ENCODE measurements at regions not wholly inside any gene's neighbourhood (a gene's known extent, or its start where the extent isn't known, plus 50 kb on each side); places are given as distances from the start of the nearest gene placed in this dataset.

DNA sequence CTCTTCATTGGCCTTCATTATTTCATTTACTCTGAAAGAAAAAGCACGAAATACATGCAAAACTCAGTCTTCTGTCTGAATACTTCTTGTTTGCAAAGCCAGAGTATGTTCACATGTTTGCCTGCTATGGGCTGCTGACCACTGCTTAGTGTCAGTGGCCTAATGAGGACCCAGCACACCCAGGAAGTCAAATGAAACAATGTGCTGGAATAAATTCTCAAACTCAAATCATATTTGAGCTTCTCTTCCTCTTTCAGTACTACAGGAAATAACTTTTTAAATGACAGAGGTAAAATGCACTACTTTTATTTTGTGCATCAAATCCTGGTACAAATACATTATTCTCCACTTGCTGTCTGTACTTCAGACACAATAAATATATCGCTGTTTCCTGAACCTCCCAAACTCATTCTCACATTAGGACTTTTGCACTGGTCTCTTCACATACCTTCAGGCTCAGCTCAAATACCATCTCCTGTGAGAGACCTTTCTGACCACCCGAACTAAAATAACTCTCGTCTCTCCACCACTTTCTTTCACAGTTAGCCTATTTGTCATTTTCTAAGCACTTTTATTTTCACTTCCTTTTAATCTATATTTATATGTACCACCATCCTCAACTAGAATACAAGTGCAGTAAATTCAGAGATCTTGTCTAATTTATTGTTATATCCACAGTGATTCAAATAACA, 176.8 kb downstream of the TUSC7 start:
- TF ChIP-seq POLR2A (IDR thresholded peaks at IDR 0.05; ENCODE audit: low read length) (no peak), GATA1 (IDR thresholded peaks at IDR 0.05; ENCODE audit: low read depth, low read length) (no peak)
